Mesenchymal stem cell (in vitro differentiated cells and primary cell): ENCODE measurements at regions not wholly inside any gene's neighbourhood (a gene's known extent, or its start where the extent isn't known, plus 50 kb on each side); places are given as distances from the start of the nearest gene placed in this dataset.

Source experiments
- DNase-seq: peaks from one replicate; pipeline ENCODE4 v3.0.0-alpha.2; 2013
- H2AFZ ChIP-seq: one replicate; pipeline ENCODE4 v1.6.1; 2013; ENCODE audit warnings: low read depth, mild to moderate bottlenecking, control low read depth, inconsistent platforms, low read length, moderate library complexity
- H2AK5ac ChIP-seq: 2 replicates; pipeline ENCODE4 v1.6.1; 2013; ENCODE audit warnings: low read length, moderate library complexity, mild to moderate bottlenecking, inconsistent platforms; ENCODE audit not compliant: severe bottlenecking
- H2BK120ac ChIP-seq: one replicate; pipeline ENCODE4 v1.6.1; 2013; ENCODE audit warnings: low read depth, mild to moderate bottlenecking, inconsistent platforms, low read length, moderate library complexity
- H2BK12ac ChIP-seq, 2 experiments: one replicate each; pipeline ENCODE4 v1.6.1; 2013; ENCODE audit warnings: inconsistent platforms in 2 of 2, low read length in 2 of 2, mild to moderate bottlenecking in 2 of 2, moderate library complexity in 2 of 2, control low read depth in 1 of 2
- H2BK15ac ChIP-seq: one replicate; pipeline ENCODE4 v1.6.1; 2013; ENCODE audit warnings: mild to moderate bottlenecking, low read depth, inconsistent platforms; ENCODE audit not compliant: poor library complexity, severe bottlenecking
- H2BK5ac ChIP-seq: 2 replicates; pipeline ENCODE4 v1.6.1; 2013; ENCODE audit warnings: low read depth, mild to moderate bottlenecking, low read length, control low read depth, inconsistent platforms; ENCODE audit not compliant: poor library complexity, severe bottlenecking
- H3K14ac ChIP-seq, 2 experiments: one replicate each; pipeline ENCODE4 v1.6.1; 2013; ENCODE audit warnings: inconsistent platforms in 2 of 2, low read length in 2 of 2, control low read depth in 1 of 2, mild to moderate bottlenecking in 1 of 2, moderate library complexity in 1 of 2
- H3K18ac ChIP-seq, 2 experiments: one replicate each; pipeline ENCODE4 v1.6.1; 2013; ENCODE audit warnings: inconsistent platforms in 2 of 2, low read length in 2 of 2, control low read depth in 1 of 2, low read depth in 1 of 2, mild to moderate bottlenecking in 1 of 2
- H3K23ac ChIP-seq, 2 experiments: one replicate each; pipeline ENCODE4 v1.6.1; 2013; ENCODE audit warnings: inconsistent platforms in 2 of 2, low read length in 2 of 2, mild to moderate bottlenecking in 2 of 2, moderate library complexity in 2 of 2, control low read depth in 1 of 2
- H3K27ac ChIP-seq: 2 replicates; pipeline ENCODE4 v1.5.1; 2013; ENCODE audit warnings: mild to moderate bottlenecking, moderate library complexity, low read length, control low read depth, inconsistent platforms; ENCODE audit not compliant: poor library complexity, severe bottlenecking
- H3K27me3 ChIP-seq, 2 experiments: 2 replicates each; pipeline versions ENCODE4 v1.6.1 to v1.7.0; 2013; ENCODE audit warnings: low read length in 2 of 2, mild to moderate bottlenecking in 2 of 2, moderate library complexity in 2 of 2, control low read depth in 1 of 2, inconsistent platforms in 1 of 2; ENCODE audit not compliant: control insufficient read depth in 1 of 2, insufficient read depth in 1 of 2
- H3K36me3 ChIP-seq, 2 experiments: 2 replicates each; pipeline versions ENCODE4 v1.6.1 to v1.7.0; 2013; ENCODE audit warnings: low read length in 2 of 2, control low read depth in 1 of 2, inconsistent platforms in 1 of 2, low read depth in 1 of 2, mild to moderate bottlenecking in 1 of 2; ENCODE audit not compliant: insufficient read depth in 2 of 2, control insufficient read depth in 1 of 2
- H3K4ac ChIP-seq, 2 experiments: one replicate each; pipeline ENCODE4 v1.6.1; 2013; ENCODE audit warnings: inconsistent platforms in 2 of 2, low read length in 2 of 2, mild to moderate bottlenecking in 2 of 2, moderate library complexity in 2 of 2, control low read depth in 1 of 2, low read depth in 1 of 2
- H3K4me1 ChIP-seq: 2 replicates; pipeline ENCODE4 v1.6.1; 2013; ENCODE audit warnings: low read depth, low read length, control low read depth; ENCODE audit not compliant: control insufficient read depth, insufficient read depth
- H3K4me2 ChIP-seq: 2 replicates; pipeline ENCODE4 v1.6.1; 2013; ENCODE audit warnings: low read length, mild to moderate bottlenecking, inconsistent platforms; ENCODE audit not compliant: poor library complexity, severe bottlenecking
- H3K4me3 ChIP-seq, 2 experiments: 2 replicates each; pipeline versions ENCODE4 v1.5.1 to v1.7.0; 2013; ENCODE audit warnings: low read length in 2 of 2, mild to moderate bottlenecking in 2 of 2, control low read depth in 1 of 2, low read depth in 1 of 2; ENCODE audit not compliant: insufficient read depth in 1 of 2
- H3K79me1 ChIP-seq: replicated peaks from 2 replicates; pipeline ENCODE4 v1.6.1; 2013; ENCODE audit warnings: mild to moderate bottlenecking, control low read depth, low read length, inconsistent platforms; ENCODE audit not compliant: poor library complexity, severe bottlenecking
- H3K9ac ChIP-seq: 2 replicates; pipeline ENCODE4 v1.7.0; 2013; ENCODE audit warnings: mild to moderate bottlenecking, low read length, moderate library complexity
- H3K9me3 ChIP-seq: 2 replicates; pipeline ENCODE4 v1.7.0; 2013; ENCODE audit warnings: mild to moderate bottlenecking, low read length; ENCODE audit not compliant: control insufficient read depth
- H4K8ac ChIP-seq: one replicate; pipeline ENCODE4 v1.6.1; 2013; ENCODE audit warnings: inconsistent platforms, mild to moderate bottlenecking, low read length, moderate library complexity
- H4K91ac ChIP-seq: one replicate; pipeline ENCODE4 v1.6.1; 2013; ENCODE audit warnings: mild to moderate bottlenecking, low read length, inconsistent platforms
- WGBS: methylation state at CpG from one replicate; pipeline ENCODE4 v1.1.7; 2013; ENCODE audit warnings: mixed read lengths; 5-methylcytosine and 5-hydroxymethylcytosine counted together

DNA sequence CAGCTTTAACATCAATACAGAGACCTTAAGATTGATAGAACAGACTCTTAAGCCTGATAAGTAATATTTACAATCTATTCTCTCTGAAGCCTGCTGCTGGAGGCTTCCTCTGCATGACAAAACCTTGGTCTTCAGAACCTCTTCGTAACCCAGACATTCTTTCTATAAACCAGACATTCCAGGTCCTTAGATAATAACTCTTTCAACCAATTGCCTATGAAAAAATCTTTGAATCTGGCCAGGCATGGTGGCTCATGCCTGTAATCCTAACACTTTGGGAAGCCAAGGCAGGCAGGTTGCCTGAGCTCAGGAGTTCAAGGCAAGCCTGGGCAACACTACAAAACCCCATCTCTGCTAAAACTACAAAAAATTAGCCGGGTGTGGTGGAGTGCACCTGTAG is 327.8 kb downstream of the ENC1 start:
- H4K91ac ChIP-seq: no peak overlapping the region
- H3K79me1 ChIP-seq: no peaks in the 10 kb centered on the region
- no peak overlapping the region for H4K8ac ChIP-seq
- H3K23ac ChIP-seq: no peak overlapping the region
- no peak overlapping the region for H2AFZ ChIP-seq
- no peak overlapping the region for H2AK5ac ChIP-seq
- H3K4me3 ChIP-seq: no peak overlapping the region
- H3K18ac ChIP-seq: no peak overlapping the region
- H3K9ac ChIP-seq: no peak overlapping the region
- H3K27me3 ChIP-seq: no peaks in the 10 kb centered on the region
- no peaks in the 10 kb centered on the region for H3K36me3 ChIP-seq
- DNase-seq: no peak
- no peaks in the 10 kb centered on the region for H3K9me3 ChIP-seq
- H2BK15ac ChIP-seq: no peak overlapping the region
- no peak overlapping the region for H2BK120ac ChIP-seq
- H3K27ac ChIP-seq: no peak overlapping the region
- no peak overlapping the region for H2BK12ac ChIP-seq
- H3K4me1 ChIP-seq: peaks cover 7% of the 10 kb centered on the region
- H3K4ac ChIP-seq: no peak overlapping the region
- WGBS: 83% methylated on average over 2 of the region's 2 CpGs
- H2BK5ac ChIP-seq: no peak overlapping the region
- H3K14ac ChIP-seq: no peak overlapping the region
- no peak overlapping the region for H3K4me2 ChIP-seq

DNA sequence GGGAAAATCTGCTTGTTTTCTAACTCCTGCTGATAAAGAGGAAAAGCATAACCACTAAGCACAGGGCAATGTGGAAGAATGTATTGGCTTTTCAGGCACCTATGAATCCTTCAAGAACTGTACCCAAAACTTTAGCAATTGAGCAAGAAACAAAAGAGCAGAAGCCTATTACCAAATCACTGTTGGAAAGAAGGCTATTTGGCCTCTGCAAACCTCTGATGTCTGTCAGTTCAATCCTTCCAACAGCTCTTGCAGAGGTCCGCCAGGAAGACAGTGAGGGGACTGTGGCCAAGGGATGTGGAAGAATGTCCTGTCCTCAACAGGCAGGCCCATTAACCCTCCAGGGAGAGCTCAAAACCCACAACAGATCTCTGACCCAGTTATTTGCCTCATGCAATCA is 328.6 kb downstream of the ENC1 start:
- no peaks in the 10 kb centered on the region for H3K27me3 ChIP-seq
- H2BK15ac ChIP-seq: no peak overlapping the region
- no peak overlapping the region for H2BK5ac ChIP-seq
- H3K4ac ChIP-seq: no peak overlapping the region
- peaks cover 7% of the 10 kb centered on the region for H3K4me1 ChIP-seq
- H3K9ac ChIP-seq: no peak overlapping the region
- no peak overlapping the region for H4K91ac ChIP-seq
- no peak overlapping the region for H2AFZ ChIP-seq
- H3K36me3 ChIP-seq: no peaks in the 10 kb centered on the region
- no peak overlapping the region for H3K4me2 ChIP-seq
- H2BK12ac ChIP-seq: no peak overlapping the region
- H4K8ac ChIP-seq: no peak overlapping the region
- no peak overlapping the region for H3K14ac ChIP-seq
- H3K9me3 ChIP-seq: no peaks in the 10 kb centered on the region
- no peak overlapping the region for H2BK120ac ChIP-seq
- H3K79me1 ChIP-seq: no peaks in the 10 kb centered on the region
- H2AK5ac ChIP-seq: peak overlapping the region; percentile 2
- no peak overlapping the region for H3K4me3 ChIP-seq
- H3K23ac ChIP-seq: no peak overlapping the region
- 90% methylated on average over 1 of the region's 1 CpG for WGBS
- peak overlapping the region in 1 of 2 experiments; percentile 14 for H3K18ac ChIP-seq
- no peak for DNase-seq
- H3K27ac ChIP-seq: no peak overlapping the region

DNA sequence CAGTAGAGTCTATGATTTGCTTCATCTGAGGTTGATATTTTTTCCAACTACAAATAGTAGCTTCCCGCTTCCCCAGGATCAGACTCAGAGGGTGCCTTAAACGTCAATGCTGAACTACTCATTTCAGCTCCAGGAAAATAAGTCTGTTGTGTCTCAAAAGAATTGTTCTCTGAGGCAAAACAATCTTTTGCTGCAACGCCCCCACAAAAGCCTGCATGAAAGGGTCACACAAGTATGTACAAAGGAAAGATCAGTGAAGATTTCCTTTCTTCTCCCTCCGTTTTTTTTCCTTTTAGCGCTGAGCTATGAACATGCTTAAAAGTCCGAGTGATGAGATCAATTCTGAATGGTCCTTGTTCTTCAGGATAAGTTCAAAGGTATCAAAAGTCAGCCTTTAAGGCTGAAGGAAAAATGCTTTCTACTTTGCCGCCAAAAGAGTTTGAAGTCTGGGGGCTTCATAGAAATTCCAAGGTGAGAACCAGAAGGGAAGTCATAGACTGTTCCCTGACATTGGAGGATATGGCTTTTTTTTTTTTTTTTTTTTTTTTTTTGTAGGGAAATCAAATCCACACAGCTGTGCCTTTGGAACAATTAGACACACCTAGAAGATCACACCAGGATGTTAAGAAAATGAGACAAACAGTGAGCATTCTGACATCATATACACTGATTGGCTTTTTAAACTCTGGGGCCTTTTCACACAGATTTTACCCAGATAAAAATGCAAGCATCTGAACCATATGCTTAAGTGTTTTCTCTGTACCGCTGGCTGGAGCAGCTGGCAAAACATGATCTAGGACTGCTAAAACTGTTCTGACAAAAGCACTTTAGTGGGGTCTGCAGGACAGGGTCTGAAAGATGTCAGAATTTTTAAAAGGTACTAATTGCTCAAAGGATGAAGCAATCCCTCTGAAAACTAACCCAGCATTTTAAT is 329.3 kb downstream of the ENC1 start:
- no peaks in the 10 kb centered on the region for H3K36me3 ChIP-seq
- H2AFZ ChIP-seq: no peak overlapping the region
- DNase-seq: no peak
- H3K9me3 ChIP-seq: no peaks in the 10 kb centered on the region
- no peak overlapping the region for H2BK15ac ChIP-seq
- H3K4me1 ChIP-seq: peaks cover 4% of the 10 kb centered on the region
- H2BK12ac ChIP-seq: no peak overlapping the region
- H3K9ac ChIP-seq: no peak overlapping the region
- no peak overlapping the region for H3K4ac ChIP-seq
- H2AK5ac ChIP-seq: no peak overlapping the region
- no peak overlapping the region for H3K14ac ChIP-seq
- H3K27me3 ChIP-seq: no peaks in the 10 kb centered on the region
- no peak overlapping the region for H3K23ac ChIP-seq
- no peak overlapping the region for H2BK5ac ChIP-seq
- no peak overlapping the region for H4K8ac ChIP-seq
- H3K4me3 ChIP-seq: no peak overlapping the region
- no peak overlapping the region for H2BK120ac ChIP-seq
- H3K4me2 ChIP-seq: no peak overlapping the region
- no peaks in the 10 kb centered on the region for H3K79me1 ChIP-seq
- H4K91ac ChIP-seq: no peak overlapping the region
- WGBS: 83% methylated on average over 8 of the region's 8 CpGs
- H3K18ac ChIP-seq: no peak overlapping the region
- H3K27ac ChIP-seq: no peak overlapping the region

DNA sequence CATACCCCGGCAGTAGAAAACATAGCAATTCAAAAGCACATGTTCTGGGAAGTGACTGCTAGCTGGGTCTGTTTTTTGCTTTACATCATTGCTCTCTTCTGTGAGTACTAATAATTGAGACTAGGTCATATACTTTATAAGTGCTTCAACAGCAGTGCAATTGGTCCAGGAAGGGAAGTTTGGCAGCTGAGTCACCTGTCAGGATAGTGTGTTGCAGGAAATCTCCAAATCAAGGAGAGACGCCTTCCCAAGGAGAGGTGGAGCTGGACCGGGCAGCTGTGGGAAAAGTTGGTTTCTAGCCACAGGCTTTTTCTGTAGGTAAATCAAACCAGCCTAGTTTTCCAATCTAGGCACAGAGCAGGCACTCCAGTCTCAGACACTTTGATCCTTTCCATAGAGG is 330.1 kb downstream of the ENC1 start:
- Histone ChIP-seq H3K27me3 (no peaks in the 10 kb centered on the region), H2BK120ac (no peak overlapping the region), H3K4me3 (no peak overlapping the region), H3K9me3 (no peaks in the 10 kb centered on the region), H3K4me1 (peaks cover 2% of the 10 kb centered on the region), H3K79me1 (no peaks in the 10 kb centered on the region), H2BK5ac (no peak overlapping the region), H3K36me3 (no peaks in the 10 kb centered on the region), H3K4me2 (no peak overlapping the region), H3K23ac (no peak overlapping the region), H2AK5ac (no peak overlapping the region), H3K27ac (no peak overlapping the region), H3K18ac (no peak overlapping the region), H3K14ac (no peak overlapping the region), H2BK12ac (no peak overlapping the region), H3K4ac (no peak overlapping the region), H4K91ac (no peak overlapping the region), H2BK15ac (no peak overlapping the region), H2AFZ (no peak overlapping the region), H3K9ac (no peak overlapping the region), H4K8ac (no peak overlapping the region)
- no peak for DNase-seq
- WGBS: 77% methylated on average over 2 of the region's 3 CpGs
